ENCODE measurements at regions not wholly inside any gene's neighbourhood (a gene's known extent, or its start where the extent isn't known, plus 50 kb on each side); places are given as distances from the start of the nearest gene placed in this dataset.

DNA sequence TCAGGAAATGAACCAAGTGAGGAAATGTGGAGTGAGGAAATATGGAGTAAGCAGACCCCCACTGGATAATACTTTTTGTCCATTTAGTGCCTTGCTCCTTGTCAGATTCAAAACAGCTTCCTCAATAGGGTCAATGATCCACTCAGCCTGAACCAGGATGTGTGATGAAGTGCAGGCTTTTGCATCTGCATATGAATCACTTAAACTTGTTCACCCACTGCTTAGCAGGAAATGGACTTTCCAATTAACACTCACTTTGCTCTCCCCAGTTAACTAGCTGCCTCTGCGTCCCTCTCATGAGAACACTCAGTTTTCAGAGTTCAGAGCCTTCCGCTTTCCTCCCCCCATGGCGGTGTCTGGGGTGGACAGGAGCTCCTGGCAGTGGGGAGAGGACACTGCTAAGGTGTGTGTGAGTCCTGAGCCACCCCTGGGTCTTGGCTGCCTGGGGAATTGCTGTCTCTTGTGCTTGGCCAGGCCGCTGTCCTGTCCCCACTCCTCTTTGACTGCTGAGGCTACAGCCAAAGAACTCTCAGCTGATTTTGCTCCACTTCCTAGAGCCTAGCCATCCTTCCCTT lies 621.8 kb downstream of the CDH26 start:
- DNase-seq (ENCODE audit: low spot score), result no peak

DNA sequence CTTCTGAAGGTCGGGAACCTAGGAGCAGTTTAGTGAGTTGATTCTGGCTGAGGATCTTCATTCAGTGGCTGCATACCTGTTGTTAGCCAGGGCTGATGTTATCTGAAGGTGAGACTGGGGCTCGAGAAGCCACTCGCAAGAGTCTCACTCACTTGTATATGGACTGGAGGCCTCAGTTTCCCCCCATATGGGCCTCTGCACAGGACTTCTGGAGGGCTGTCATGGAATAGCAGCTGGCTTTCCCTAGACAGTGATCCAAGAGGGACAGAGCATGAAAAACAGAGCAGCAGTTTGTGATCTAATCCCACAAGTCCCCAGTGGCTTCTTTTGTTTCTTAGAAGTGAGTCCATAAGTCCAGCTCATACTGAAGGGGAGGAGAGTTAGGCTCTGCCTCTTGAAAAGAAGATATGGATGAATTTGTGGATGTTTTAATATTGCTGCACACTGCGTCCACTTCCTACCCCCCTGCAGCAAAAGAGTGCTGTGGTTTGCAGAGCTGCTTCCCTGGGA lies 623.4 kb downstream of the CDH26 start:
- DNase-seq (ENCODE audit: low spot score), result no peak

DNA sequence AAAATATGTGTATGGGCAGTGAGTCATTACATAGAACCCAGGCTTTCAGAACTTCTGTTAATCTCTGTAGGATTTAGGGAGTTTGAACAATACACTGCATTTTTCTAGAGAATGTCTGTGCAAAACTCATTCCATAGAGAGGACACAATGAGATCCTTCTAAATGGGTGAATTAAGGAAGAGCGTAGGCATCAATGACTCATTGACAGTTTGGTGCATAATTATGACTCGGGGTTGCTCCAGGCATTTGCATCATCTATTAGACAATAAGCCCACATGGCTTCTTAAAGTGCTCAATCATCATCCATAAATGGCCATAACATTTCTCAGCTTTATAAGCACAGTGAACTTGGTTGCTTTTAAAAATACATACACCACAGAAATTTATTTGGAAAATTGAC lies 625.5 kb downstream of the CDH26 start:
- no peak for DNase-seq (ENCODE audit: low spot score)

GRCh38 chr20:60584221-60584620 lies 626.0 kb downstream of the CDH26 start:
- DNase-seq (ENCODE audit: low spot score), result no peak

- no peak for DNase-seq (ENCODE audit: low spot score)
Measured at GRCh38 chr20:60585651-60586050, 627.4 kb downstream of the CDH26 start.

DNA sequence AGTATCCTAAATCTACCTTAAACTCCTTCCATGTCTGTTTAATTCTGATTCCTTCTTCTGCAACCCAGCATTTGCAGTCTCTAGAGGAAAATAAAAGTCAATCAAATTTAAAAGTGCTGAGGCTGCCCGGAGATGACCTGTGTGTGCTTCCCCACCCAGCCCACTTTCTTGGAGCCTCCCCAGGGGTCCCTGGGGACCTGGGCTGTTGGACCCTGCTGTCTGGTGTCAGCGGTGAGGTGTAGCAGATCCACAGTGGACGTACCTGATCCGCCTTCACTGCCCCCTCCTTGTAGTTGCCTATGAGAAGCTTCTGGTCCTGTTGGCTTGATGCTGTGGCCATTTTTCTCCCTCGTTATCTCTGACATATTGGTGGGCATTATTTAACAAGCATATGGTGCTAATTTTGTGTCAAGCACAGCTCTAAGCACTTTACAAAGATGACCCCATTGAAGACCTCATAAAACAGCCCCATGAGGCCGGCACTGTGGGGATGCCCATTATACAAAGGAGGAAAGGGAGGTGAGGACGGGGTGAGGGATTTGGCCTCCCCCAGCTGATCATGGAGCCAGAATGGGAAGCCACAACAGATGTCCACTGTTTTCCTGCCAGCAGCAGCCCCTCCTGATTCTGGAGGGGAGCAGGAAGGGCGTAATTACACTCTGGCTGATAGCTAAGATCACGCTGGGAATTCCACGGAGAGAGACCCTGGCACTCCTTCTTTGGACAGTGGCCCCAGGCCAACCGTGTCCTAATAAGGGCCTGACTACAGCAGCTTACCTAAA lies 628.2 kb downstream of the CDH26 start:
- DNase-seq (ENCODE audit: low spot score), result no peak

DNA sequence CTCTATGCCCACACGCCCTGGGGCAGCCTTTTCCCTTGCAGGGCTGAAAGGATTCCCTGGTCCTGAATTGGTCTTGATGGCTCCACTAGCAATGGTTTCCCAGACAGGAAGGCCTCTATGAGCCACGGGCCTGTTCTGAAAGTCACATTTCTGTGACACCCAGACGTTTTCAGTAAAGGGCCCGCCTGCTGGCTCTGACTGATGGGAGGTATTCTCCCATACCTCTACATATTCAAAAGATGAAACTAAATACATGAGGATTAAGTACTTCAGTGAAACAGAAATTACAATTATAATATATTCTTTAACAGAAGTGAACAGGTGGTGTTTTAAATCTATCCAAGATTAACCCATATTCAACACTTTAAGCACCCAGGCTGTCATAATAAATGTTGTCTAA lies 629.8 kb downstream of the CDH26 start:
- no peak for DNase-seq (ENCODE audit: low spot score)

GRCh38 chr20:60589623-60590022 lies 631.4 kb downstream of the CDH26 start:
- DNase-seq (ENCODE audit: low spot score), result no peak

GRCh38 chr20:60591172-60591799 lies 633.1 kb downstream of the CDH26 start:
- DNase-seq (ENCODE audit: low spot score), result no peak

DNA sequence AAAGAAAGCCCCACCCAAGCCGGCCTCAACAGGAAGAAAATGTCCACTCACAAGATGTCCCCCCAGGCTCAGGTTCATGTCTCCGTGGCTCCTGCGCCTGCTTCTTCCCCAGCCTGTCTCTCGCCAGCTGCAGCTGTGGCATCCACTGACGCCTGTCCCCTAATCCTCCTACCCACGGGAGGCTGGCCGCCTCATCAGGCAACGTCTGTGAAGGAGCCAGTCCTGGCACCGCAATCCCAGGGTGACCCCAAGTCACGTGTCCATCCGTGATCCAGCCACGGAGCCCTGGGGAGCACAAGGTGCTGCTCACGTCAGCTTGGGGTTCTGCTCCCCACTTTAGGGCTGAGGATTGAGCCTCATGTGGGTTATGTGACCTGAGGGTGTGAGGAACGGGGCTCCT lies 640.3 kb downstream of the CDH26 start:
- no peak for DNase-seq (ENCODE audit: low spot score)

- DNase-seq (ENCODE audit: low spot score), result no peak
Measured at GRCh38 chr20:60599381-60599780, 641.2 kb downstream of the CDH26 start.

DNA sequence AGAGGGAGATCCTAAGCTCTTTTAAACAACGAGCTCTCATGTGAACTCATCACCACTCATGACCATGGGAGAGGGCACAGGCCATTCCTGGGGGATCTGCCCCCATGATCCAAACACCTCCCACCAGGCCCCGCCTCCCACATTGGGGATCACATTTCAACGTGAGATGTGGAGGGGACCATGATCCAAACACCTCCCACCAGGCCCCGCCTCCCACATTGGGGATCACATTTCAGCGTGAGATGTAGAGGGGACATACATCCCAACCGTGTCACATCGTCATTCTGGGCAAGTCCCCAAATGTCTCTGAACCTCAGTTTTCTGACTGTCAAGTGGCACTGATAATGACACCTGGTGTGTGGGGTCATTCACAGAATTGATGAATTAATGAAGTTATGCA lies 641.8 kb downstream of the CDH26 start:
- DNase-seq (ENCODE audit: low spot score), result no peak

DNA sequence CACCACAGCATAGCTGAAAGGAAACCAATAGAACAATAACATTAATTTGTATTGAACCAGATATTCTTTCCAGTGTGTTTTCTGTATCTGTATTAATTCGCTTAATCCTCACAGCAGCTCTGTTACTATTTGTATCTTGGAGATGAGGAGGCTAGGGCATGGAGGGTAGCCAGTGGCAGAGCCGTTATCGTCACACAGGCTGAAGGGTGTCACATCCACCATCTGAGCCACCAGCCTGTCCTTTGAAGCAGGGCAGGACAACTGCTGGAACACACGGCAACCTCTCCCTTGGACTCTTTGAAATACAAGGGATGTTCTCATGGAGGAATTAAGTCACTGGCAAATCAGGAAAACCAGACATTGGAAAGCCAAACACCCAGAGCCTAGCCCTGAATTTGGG lies 628.0 kb upstream of the CDH4 start:
- no peak for DNase-seq (ENCODE audit: low spot score)

DNA sequence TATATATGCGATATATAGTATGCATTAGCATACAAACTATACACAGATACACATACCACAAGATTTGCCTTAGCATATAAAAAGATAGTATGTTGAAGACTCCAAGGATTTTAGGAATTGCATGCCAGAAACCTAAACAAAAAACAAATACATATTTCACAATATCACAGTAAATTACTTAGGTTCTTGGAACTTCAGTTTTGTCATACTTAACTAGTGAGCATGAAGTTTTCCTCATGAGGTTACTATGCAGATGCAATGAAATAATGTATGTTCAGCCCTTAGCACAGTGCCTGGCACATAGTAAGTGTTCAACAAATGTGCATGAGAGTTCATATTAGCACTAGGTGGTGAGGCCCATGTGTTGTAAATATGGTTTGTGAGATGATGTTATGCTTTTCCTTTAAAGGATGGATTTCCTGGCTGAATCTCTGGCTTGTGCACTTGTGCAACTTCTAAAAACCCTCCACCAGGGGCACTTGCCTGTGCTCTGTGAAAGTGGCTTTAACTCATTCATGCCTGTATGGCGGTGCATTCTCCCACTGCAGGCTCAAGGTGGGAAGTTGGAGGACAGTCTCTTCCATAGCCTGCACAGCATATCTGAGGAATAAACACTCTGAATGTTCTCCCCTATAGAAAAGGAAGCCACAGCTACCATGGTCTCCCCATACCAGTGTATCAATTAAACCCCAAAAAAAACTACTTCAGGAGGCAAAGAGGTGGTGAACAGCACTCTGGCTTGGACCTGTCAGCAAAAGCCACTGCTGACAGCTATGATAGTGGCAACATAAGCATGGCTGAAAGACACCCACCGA lies 624.1 kb upstream of the CDH4 start:
- DNase-seq (ENCODE audit: low spot score), result no peak

GRCh38 chr20:60628749-60629148 lies 623.3 kb upstream of the CDH4 start:
- no peak for DNase-seq (ENCODE audit: low spot score)

DNA sequence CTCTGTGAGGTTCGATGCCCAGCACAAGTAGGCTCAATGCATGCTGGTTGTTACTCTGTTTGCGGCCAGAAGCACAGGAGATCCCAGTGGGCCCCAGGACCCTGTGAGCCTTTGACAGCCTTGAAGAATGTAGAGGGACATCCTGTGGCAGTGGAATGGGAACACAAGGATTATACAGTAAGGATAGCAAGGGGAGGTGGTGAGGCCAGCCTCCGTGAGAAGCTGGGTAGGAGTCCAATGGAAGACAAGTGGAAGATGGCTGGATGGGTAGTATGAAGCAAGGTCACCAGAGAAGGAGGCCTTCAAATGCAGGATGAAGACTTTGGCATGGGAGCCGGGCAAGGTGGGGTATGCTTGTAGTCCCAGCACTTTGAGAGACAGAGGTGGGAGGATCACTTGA lies 622.9 kb upstream of the CDH4 start:
- DNase-seq (ENCODE audit: low spot score), result no peak

- DNase-seq (ENCODE audit: low spot score), result no peak
Measured at GRCh38 chr20:60630609-60631008, 621.5 kb upstream of the CDH4 start.

DNA sequence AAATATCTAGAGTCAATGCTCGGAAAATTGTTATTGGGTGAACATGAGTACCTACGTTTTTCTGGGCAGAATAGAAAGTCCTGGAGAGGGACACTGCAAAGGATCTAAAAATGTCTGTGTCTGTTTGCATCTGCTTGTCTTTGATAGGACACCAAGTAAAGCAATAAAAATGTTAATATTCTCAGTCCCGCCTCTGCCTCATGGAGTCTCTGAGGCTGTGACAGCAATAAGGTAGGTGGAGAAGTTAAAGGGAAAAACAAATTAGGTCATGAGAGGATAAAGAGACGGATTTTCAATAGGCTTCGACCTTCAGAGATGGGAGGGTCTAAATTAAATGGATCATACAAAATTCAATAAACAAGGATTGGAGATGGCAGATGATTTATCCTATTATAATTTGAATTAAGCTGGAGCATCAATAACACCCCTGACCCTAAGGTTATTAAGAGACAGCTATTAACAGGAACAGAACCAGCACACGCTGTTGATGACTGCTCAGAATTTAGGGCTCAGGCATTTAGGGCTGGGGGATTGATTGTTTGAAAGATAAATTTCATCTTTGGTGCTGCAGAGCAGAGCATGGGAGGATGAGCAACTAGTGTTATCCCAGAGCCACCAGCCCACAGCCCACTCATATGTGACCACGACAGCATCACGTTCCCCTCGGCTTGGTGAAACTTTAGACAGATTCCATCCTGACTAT lies 620.3 kb upstream of the CDH4 start:
- DNase-seq (ENCODE audit: low spot score), result no peak

GRCh38 chr20:60632391-60633262 lies 619.4 kb upstream of the CDH4 start:
- DNase-seq (ENCODE audit: low spot score), result no peak

GRCh38 chr20:60634491-60635172 lies 617.4 kb upstream of the CDH4 start:
- no peak for DNase-seq (ENCODE audit: low spot score)

Data from H4 (cell line).